AG09309 (cell line): ENCODE measurements at regions not wholly inside any gene's neighbourhood (a gene's known extent, or its start where the extent isn't known, plus 50 kb on each side); places are given as distances from the start of the nearest gene placed in this dataset.
"Not testable (repeated sequence)": the region's sequence is repeated elsewhere in the genome, so short reads cannot be mapped to it uniquely, and the experiment has no call there.

Experiments
- DNase-seq: peaks from one replicate; pipeline ENCODE4 v3.0.0-alpha.2; 2010; ENCODE audit warnings: low read depth
- H3K4me3 ChIP-seq: 2 replicates; pipeline ENCODE4 v1.5.1; 2011; ENCODE audit warnings: mild to moderate bottlenecking, low read depth, low read length, moderate library complexity; ENCODE audit not compliant: control insufficient read depth
- CTCF ChIP-seq: IDR thresholded peaks from 2 replicates; pipeline ENCODE4 v1.5.1; 2011; ENCODE audit warnings: mild to moderate bottlenecking, low read depth, low read length, inconsistent platforms; ENCODE audit not compliant: insufficient read depth, control insufficient read depth; ENCODE audit errors: missing control alignments

GRCh38 chr10:59047957-59048618 is 128.4 kb upstream of the PHYHIPL start:
- no peak for DNase-seq
- no peak for TF ChIP-seq CTCF
- H3K4me3 ChIP-seq = no peak overlapping the region

- DNase-seq = not testable (repeated sequence)
Observed at GRCh38 chr10:59053502-59053901, 122.9 kb upstream of the PHYHIPL start.

DNA sequence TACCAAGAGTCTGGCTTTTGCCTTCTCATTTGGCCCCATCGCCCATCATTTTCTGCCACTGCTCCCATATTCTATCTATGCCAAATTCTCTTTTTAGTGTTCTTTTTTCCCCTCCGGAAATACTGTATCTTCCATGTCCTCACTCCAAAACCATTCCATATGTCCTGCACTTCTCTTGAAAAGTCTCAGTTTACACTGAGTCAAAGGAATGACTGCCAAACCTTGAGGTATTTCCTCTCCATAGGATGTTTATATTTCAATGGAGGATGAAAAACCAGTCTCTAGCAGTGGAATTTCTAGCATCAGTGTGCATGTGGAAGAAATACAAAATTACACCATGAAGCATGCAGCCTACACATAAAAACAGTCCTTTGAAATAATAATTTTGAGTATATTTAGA is 121.4 kb upstream of the PHYHIPL start:
- no peak overlapping the region for H3K4me3 ChIP-seq
- TF ChIP-seq CTCF = no peak

More at GRCh38 chr10:59053502-59053901, 122.9 kb upstream of the PHYHIPL start:
- H3K4me3 ChIP-seq = not testable (repeated sequence)

GRCh38 chr10:59057345-59057744 is 119.1 kb upstream of the PHYHIPL start:
- TF ChIP-seq CTCF = no peak
- DNase-seq = no peak
- no peak overlapping the region for H3K4me3 ChIP-seq

More for the DNA sequence above, 121.4 kb upstream of the PHYHIPL start:
- DNase-seq = no peak

DNA sequence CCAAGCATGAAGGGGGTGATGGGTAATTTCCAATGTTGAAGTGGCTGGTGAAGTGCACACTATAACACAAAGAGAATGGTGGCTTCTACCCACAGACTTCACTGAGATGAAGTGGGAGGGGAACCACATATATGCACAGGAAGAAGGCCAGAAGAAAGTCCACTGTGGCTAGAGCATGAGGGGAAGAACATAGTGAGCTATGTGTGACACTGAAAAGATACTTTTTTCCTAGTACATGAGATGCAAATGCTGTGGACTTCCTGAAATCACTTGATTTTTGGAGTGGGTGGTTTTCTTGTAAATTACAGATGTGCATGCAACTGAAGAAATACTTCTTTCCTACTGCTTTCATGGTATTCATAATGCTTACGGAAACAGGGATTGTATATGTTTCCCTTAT is 115.6 kb upstream of the PHYHIPL start:
- no peak for TF ChIP-seq CTCF
- no peak overlapping the region for H3K4me3 ChIP-seq
- DNase-seq = no peak

- no peak for TF ChIP-seq CTCF
- H3K4me3 ChIP-seq = no peak overlapping the region
- no peak for DNase-seq
Observed at GRCh38 chr10:59063491-59063890, 113.0 kb upstream of the PHYHIPL start.

- no peak for DNase-seq
- TF ChIP-seq CTCF = no peak
- H3K4me3 ChIP-seq = no peak overlapping the region
Observed at GRCh38 chr10:59064080-59064692, 112.3 kb upstream of the PHYHIPL start.
